SK-N-MC (cell line): ENCODE measurements at regions not wholly inside any gene's neighbourhood (a gene's known extent, or its start where the extent isn't known, plus 50 kb on each side); places are given as distances from the start of the nearest gene placed in this dataset.

ENCODE experiments used
- EZH2 ChIP-seq: fragments of 200-600 bp; sonication (generic); IDR thresholded peaks from one replicate; pipeline ENCODE4 v1.6.1; 2017; ENCODE audit warnings: antibody characterized with exemption
- FOXP2 ChIP-seq: optimal IDR thresholded peaks from 2 replicates; pipeline ENCODE3; 2011; ENCODE audit warnings: mild to moderate bottlenecking, moderate library complexity; ENCODE audit not compliant: insufficient read depth; ENCODE audit errors: extremely low read length, control extremely low read depth
- POLR2AphosphoS5 ChIP-seq: IDR thresholded peaks from 2 replicates; pipeline ENCODE4 v1.6.1; 2012; ENCODE audit warnings: mild to moderate bottlenecking, low read depth, low read length, borderline replicate concordance

DNA sequence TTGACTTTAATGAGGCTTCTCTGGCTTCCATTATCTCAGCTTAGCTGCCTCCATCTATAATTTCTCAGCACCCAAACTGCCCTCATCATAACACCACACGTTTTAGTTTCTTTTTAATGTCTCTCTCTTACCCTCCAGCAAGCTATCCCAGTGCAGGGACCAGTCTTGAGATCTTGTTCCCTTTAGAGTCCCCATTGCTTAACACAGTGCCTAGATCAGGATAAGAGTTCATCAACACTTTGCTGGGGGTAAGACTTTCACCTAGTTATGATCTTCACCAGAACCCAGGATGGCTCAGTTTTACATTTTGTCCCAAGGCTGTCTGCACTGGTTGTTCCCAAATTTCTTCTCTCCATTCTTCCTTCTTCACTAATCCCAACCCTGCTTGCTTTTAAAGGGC, 126.1 kb downstream of the OR2B2 start:
- TF ChIP-seq POLR2AphosphoS5 = no peak
- TF ChIP-seq EZH2 = no peak
- no peak for TF ChIP-seq FOXP2
